ENCODE measurements at regions not wholly inside any gene's neighbourhood (a gene's known extent, or its start where the extent isn't known, plus 50 kb on each side); places are given as distances from the start of the nearest gene placed in this dataset.

- Mint-ChIP-seq H3K4me1 (no peaks in the 10 kb centered on the region), H3K27ac (no peak overlapping the region), H3K36me3 (no peaks in the 10 kb centered on the region), H3K9me3 (peaks cover 0 to 18% (median 2%) of the 10 kb centered on the region in 6 donors), H3K4me3 (no peak overlapping the region), H3K27me3 (ENCODE audit: low read depth in 3 of 3) (peaks cover 0 to 2% (median 2%) of the 10 kb centered on the region in 3 donors)
- no peak for DNase-seq
Observed at GRCh38 chr4:176921256-176921655, 128.5 kb upstream of the VEGFC start.

- H3K4me1 Mint-ChIP-seq: no peaks in the 10 kb centered on the region
- no peak overlapping the region for H3K4me3 Mint-ChIP-seq
- no peak overlapping the region for H3K27ac Mint-ChIP-seq
- peaks cover 0 to 2% (median 2%) of the 10 kb centered on the region in 3 donors for H3K27me3 Mint-ChIP-seq (ENCODE audit: low read depth in 3 of 3)
- H3K9me3 Mint-ChIP-seq: peaks cover 0 to 11% (median 1%) of the 10 kb centered on the region in 6 donors
- no peaks in the 10 kb centered on the region for H3K36me3 Mint-ChIP-seq
- DNase-seq: no peak
Observed at GRCh38 chr4:176924238-176924637, 131.5 kb upstream of the VEGFC start.

DNA sequence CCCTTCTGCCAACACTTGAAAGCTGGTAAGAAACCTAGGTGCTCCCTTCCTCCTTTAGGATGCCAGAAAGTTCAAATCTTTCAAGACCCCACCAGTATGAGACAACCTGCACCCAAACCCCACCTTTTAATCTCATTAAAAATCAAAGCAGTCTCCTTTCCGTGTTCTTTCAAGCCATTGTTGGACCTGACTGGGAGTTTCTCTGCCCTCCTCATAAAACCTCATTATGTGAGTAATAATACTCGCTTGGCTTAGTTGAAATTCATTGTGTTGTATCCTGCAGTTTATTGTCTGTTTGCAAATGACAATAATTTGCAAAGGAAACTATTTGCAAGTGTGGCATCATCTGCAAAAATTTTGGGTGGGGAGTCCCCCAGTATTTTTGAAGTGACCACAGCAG lies 133.2 kb upstream of the VEGFC start:
- Mint-ChIP-seq H3K36me3 (no peaks in the 10 kb centered on the region), H3K9me3 (peaks cover 0 to 11% (median 3%) of the 10 kb centered on the region in 6 donors), H3K27me3 (ENCODE audit: low read depth in 3 of 3) (peaks cover 0 to 2% (median 2%) of the 10 kb centered on the region in 3 donors), H3K27ac (no peak overlapping the region), H3K4me3 (no peak overlapping the region), H3K4me1 (no peaks in the 10 kb centered on the region)
- no peak for DNase-seq

DNA sequence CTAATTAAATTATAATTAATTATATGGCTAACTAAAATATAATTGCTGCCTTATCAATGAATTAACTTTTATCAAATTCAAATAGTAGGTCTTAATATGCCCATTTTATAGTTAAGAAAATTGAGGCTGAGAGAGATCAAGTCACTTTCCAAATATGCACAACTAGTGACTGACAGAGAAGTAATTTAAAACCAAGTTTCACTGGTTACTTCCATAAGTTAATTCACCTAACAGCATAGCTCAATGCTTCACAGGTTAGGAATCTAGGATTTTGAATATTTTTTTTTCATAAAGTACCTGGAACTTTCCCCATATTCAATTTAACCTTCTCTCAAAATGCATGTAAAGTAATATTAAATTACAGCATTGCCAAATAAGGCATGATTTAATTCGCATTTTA lies 134.4 kb upstream of the VEGFC start:
- H3K9me3 Mint-ChIP-seq: peaks cover 0 to 11% (median 4%) of the 10 kb centered on the region in 6 donors
- no peak overlapping the region for H3K4me3 Mint-ChIP-seq
- no peaks in the 10 kb centered on the region for H3K36me3 Mint-ChIP-seq
- peaks cover 0 to 2% (median 0%) of the 10 kb centered on the region in 3 donors for H3K27me3 Mint-ChIP-seq (ENCODE audit: low read depth in 3 of 3)
- no peak for DNase-seq
- H3K27ac Mint-ChIP-seq: no peak overlapping the region
- no peaks in the 10 kb centered on the region for H3K4me1 Mint-ChIP-seq

DNA sequence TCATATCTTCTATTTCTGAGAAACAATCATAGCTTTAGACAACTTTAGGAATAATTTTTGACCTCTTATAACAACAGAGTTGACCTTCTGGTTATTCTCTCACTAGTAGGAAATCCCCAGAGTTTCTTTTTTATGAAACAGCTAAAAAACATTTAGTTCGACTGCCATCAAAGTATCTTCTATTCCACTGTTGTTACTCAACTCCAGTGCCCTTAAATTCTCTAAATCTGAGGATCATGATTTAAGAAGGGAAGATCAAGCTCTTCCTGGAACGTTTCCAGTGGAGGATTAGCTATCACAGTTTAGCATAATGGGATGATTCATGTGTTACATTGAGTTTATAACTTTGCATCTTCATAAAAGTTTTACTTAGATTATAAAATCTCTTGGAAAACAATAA lies 134.9 kb upstream of the VEGFC start:
- no peak for DNase-seq
- Mint-ChIP-seq H3K27me3 (ENCODE audit: low read depth in 3 of 3) (peaks cover 0 to 2% (median 0%) of the 10 kb centered on the region in 3 donors), H3K27ac (no peak overlapping the region), H3K4me3 (no peak overlapping the region), H3K9me3 (peaks cover 0 to 11% (median 4%) of the 10 kb centered on the region in 6 donors), H3K4me1 (no peaks in the 10 kb centered on the region), H3K36me3 (no peaks in the 10 kb centered on the region)

- no peak overlapping the region for H3K27ac Mint-ChIP-seq
- no peaks in the 10 kb centered on the region for H3K4me1 Mint-ChIP-seq
Observed at GRCh38 chr4:176939445-176939844, 146.7 kb upstream of the VEGFC start.

DNA sequence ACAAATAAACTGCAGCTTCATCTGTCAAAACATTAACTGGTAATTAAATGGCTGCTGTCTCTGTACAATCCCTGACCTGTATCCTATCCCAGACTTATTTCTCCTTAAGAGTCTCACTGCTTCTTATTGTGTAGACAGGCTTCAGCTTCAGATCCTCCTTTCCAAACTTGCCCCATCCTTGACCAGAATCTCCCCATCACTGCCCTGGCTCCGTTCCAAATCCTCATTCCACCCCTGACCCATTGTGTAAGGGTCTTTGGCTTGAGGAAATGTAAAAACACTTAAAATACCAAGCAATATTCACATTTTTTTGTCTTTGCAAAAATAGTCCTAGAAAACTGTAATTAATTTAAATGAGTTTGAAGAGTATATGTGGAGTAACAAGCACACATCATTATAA lies 152.6 kb upstream of the VEGFC start:
- Mint-ChIP-seq H3K4me1 (no peaks in the 10 kb centered on the region), H3K27ac (no peak overlapping the region), H3K4me3 (no peak overlapping the region), H3K27me3 (ENCODE audit: low read depth in 3 of 3) (no peaks in the 10 kb centered on the region), H3K9me3 (peaks cover 13 to 33% (median 19%) of the 10 kb centered on the region in 6 donors), H3K36me3 (no peaks in the 10 kb centered on the region)
- no peak for DNase-seq

More at GRCh38 chr4:176939445-176939844, 146.7 kb upstream of the VEGFC start:
- Mint-ChIP-seq H3K27me3 (ENCODE audit: low read depth in 3 of 3) (peaks cover 0 to 2% (median 0%) of the 10 kb centered on the region in 3 donors), H3K36me3 (no peaks in the 10 kb centered on the region), H3K4me3 (no peak overlapping the region), H3K9me3 (peaks cover 11 to 39% (median 23%) of the 10 kb centered on the region in 6 donors)
- no peak for DNase-seq

- Mint-ChIP-seq H3K27ac (no peak overlapping the region), H3K4me1 (no peaks in the 10 kb centered on the region), H3K4me3 (no peak overlapping the region), H3K27me3 (ENCODE audit: low read depth in 3 of 3) (no peaks in the 10 kb centered on the region), H3K9me3 (peaks cover 10 to 27% (median 14%) of the 10 kb centered on the region in 6 donors), H3K36me3 (no peaks in the 10 kb centered on the region)
- DNase-seq: no peak
Observed at GRCh38 chr4:176949029-176949428, 156.3 kb upstream of the VEGFC start.

- H3K27me3 Mint-ChIP-seq (ENCODE audit: low read depth in 3 of 3): no peaks in the 10 kb centered on the region
- H3K27ac Mint-ChIP-seq: no peak overlapping the region
- no peaks in the 10 kb centered on the region for H3K4me1 Mint-ChIP-seq
- no peak overlapping the region for H3K4me3 Mint-ChIP-seq
- DNase-seq: no peak
- H3K36me3 Mint-ChIP-seq: peaks cover 0 to 4% (median 0%) of the 10 kb centered on the region in 3 donors
- H3K9me3 Mint-ChIP-seq: peaks cover 9 to 36% (median 13%) of the 10 kb centered on the region in 6 donors
Observed at GRCh38 chr4:176953021-176953420, 160.3 kb upstream of the VEGFC start.

GRCh38 chr4:176957353-176958118 lies 164.8 kb upstream of the VEGFC start:
- H3K9me3 Mint-ChIP-seq: peaks cover 8 to 25% (median 10%) of the 10 kb centered on the region in 6 donors
- no peak overlapping the region for H3K4me3 Mint-ChIP-seq
- no peaks in the 10 kb centered on the region for H3K4me1 Mint-ChIP-seq
- no peak overlapping the region for H3K27ac Mint-ChIP-seq
- peaks cover 0 to 1% (median 0%) of the 10 kb centered on the region in 3 donors for H3K27me3 Mint-ChIP-seq (ENCODE audit: low read depth in 3 of 3)
- peaks cover 0 to 4% (median 0%) of the 10 kb centered on the region in 3 donors for H3K36me3 Mint-ChIP-seq
- no peak for DNase-seq

GRCh38 chr4:176959980-176960379 lies 167.3 kb upstream of the VEGFC start:
- Mint-ChIP-seq H3K36me3 (peaks cover 0 to 4% (median 0%) of the 10 kb centered on the region in 3 donors), H3K4me1 (no peaks in the 10 kb centered on the region), H3K4me3 (no peak overlapping the region), H3K27me3 (ENCODE audit: low read depth in 3 of 3) (peaks cover 0 to 1% (median 0%) of the 10 kb centered on the region in 3 donors), H3K27ac (no peak overlapping the region), H3K9me3 (peaks cover 6 to 19% (median 11%) of the 10 kb centered on the region in 6 donors)
- DNase-seq: no peak

DNA sequence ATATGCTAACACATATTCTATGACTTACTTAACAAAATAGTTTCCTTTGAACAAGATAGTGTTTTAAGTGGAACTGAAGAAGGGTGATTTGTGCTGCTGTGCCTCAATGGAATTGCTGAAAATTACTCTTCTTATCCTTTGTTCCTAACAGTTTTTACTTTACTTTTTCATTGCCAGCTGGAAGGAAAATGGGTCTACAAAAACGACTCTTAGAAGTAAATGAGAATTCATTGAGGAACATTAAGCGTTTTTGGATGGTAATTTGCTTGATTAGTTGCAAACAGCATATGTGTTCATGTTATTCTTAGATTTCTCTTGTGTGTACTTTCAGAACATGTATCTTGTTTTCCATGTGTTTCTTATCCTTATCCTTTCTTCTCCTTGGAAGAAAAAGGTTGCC lies 170.4 kb upstream of the VEGFC start:
- Mint-ChIP-seq H3K4me3 (no peak overlapping the region), H3K36me3 (no peaks in the 10 kb centered on the region), H3K27me3 (ENCODE audit: low read depth in 3 of 3) (peaks cover 0 to 1% (median 0%) of the 10 kb centered on the region in 3 donors), H3K27ac (no peak overlapping the region), H3K4me1 (no peaks in the 10 kb centered on the region), H3K9me3 (peaks cover 6 to 17% (median 7%) of the 10 kb centered on the region in 6 donors)
- no peak for DNase-seq

DNA sequence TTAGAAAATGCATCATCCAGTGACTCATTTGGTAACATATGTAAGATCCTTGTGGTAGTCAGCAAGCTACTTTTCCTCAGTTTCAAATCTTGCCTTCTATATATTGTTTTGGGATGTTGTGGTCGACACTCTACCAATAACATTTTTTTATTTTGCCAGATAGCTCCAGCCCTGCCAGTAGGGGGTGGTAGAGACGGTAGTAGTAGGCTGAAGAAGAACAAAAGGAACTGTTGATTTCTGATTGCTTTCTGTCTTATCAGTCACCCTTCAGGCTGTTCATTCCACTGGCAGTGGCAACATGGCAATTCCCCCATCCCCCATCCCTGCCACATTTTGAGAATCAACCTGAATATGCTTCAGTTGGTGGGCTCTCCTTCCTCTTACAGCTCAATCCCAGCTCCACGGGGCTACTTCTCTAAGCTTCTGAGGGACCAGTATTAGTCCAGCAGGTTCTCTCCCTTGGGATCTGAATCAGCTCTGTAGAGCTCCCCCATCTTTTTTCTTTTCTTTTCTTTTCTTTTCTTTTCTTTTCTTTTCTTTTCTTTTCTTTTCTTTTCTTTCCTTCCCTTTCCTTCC lies 171.5 kb upstream of the VEGFC start:
- Mint-ChIP-seq H3K4me3 (no peak overlapping the region), H3K4me1 (no peaks in the 10 kb centered on the region), H3K36me3 (no peaks in the 10 kb centered on the region), H3K27me3 (ENCODE audit: low read depth in 3 of 3) (peaks cover 0 to 1% (median 0%) of the 10 kb centered on the region in 3 donors), H3K9me3 (peaks cover 6 to 17% (median 7%) of the 10 kb centered on the region in 6 donors), H3K27ac (no peak overlapping the region)
- DNase-seq: no peak

DNA sequence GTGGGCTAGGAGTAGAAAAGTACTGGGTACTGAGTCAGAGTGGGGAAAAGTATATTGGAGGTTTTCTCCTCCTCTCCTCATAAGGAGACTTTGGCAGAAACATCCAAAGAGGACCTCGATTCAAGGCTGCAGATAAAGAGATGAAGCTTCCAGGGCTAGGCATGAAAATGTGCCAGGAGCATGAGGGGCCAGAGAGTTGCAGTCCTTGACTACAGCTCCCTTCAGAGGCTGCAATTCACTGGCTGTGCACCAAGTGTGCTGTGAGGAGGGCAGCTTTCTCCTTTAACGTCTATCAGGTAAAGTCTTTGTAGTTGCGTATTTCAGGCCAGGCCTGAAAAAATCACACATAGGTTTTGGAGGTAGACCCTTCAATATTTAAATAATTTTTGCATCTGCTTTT lies 174.9 kb upstream of the VEGFC start:
- H3K36me3 Mint-ChIP-seq: no peaks in the 10 kb centered on the region
- no peaks in the 10 kb centered on the region for H3K4me1 Mint-ChIP-seq
- H3K4me3 Mint-ChIP-seq: no peak overlapping the region
- no peak for DNase-seq
- no peak overlapping the region for H3K27ac Mint-ChIP-seq
- H3K27me3 Mint-ChIP-seq (ENCODE audit: low read depth in 3 of 3): no peaks in the 10 kb centered on the region
- peaks cover 2 to 30% (median 9%) of the 10 kb centered on the region in 6 donors for H3K9me3 Mint-ChIP-seq
